Activated T-cell treated with anti-CD3 and anti-CD28 coated beads, Interleukin-2, amount 50 U/mL, for 24 hours (primary cell): ENCODE measurements at regions not wholly inside any gene's neighbourhood (a gene's known extent, or its start where the extent isn't known, plus 50 kb on each side); places are given as distances from the start of the nearest gene placed in this dataset.
"Not testable (repeated sequence)": the region's sequence is repeated elsewhere in the genome, so short reads cannot be mapped to it uniquely, and the experiment has no call there.

Experiments
- DNase-seq: peaks from one replicate; pipeline ENCODE4 v3.0.0-alpha.2; 2020
- H3K27ac Mint-ChIP-seq: 2 replicates; pipeline ENCODE4 v1.8.0; 2020; ENCODE audit warnings: mild to moderate bottlenecking, mixed read lengths
- H3K27me3 Mint-ChIP-seq: 2 replicates; pipeline ENCODE4 v1.8.0; 2020; ENCODE audit warnings: mixed read lengths
- H3K36me3 Mint-ChIP-seq: 2 replicates; pipeline ENCODE4 v1.8.0; 2020; ENCODE audit warnings: low read depth, mixed read lengths
- H3K4me1 Mint-ChIP-seq: 2 replicates; pipeline ENCODE4 v1.8.0; 2020; ENCODE audit warnings: low read depth, mixed read lengths
- H3K4me3 Mint-ChIP-seq: 2 replicates; pipeline ENCODE4 v1.8.0; 2020; ENCODE audit warnings: mild to moderate bottlenecking, moderate library complexity, mixed read lengths
- H3K9me3 Mint-ChIP-seq: 2 replicates; pipeline ENCODE4 v1.8.0; 2020; ENCODE audit warnings: mixed read lengths

DNA sequence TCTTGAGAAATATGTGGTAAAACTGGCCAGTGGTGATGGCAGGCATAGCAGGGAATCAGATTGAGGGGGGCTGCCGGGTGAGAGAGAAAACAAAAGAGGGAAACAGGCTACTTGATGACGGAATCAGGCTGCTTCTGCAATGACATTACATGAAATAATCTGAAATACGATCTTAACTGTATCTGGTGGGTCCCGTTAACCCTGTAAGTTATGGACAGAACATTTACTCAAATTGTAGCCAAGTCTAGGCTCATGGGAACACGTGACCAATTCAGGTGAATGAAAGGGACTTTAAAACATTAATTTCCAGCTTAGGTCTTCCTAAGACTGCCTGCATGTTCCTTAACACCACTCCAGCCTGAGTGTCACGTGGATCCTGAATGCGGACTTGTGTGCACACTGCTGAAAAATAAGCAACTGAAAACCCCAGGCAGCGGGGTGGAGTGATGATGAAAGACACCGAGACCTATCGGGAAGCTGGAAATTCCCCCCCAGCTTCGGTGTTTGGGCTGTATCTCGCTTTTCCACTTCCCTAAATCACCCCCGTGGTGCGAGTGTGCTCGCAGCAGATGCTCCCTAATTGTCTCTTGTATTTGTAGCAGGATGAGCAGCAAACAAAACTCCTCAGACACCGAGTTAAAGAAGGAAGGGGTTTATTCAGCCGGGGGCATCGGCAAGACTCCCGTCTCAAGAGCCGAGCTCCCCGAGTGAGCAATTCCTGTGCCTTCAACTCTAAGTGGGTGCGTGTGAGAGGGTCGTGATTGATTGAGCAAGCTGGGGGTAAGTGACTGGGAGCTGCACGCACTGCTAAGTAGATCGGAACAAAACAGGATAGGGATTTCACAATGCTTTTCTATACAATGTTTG lies 145.0 kb upstream of the GRK3 start:
- no peak for DNase-seq
- H3K27ac Mint-ChIP-seq: no peak overlapping the region
- H3K27me3 Mint-ChIP-seq: peaks cover 69% of the 10 kb centered on the region
- H3K4me3 Mint-ChIP-seq: peak overlapping the region; percentile 54
- H3K9me3 Mint-ChIP-seq: no peaks in the 10 kb centered on the region
- peaks cover 23% of the 10 kb centered on the region for H3K4me1 Mint-ChIP-seq
- H3K36me3 Mint-ChIP-seq: no peaks in the 10 kb centered on the region

DNA sequence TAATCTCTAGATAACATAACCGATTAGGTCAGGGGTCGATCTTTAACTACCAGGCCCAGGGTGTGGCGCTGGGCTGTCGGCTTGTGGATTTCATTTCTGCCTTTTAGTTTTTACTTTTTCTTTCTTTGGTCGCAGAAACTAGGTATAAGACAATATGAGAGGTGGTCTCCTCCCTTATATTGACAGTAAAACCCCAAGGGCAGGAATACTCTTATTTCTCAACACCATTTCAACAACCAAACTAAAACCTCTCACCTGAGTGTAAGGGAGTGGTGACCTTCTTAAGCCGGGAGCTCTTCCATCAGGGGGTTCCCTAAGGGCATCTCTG lies 144.4 kb upstream of the GRK3 start:
- H3K27ac Mint-ChIP-seq, H3K36me3 Mint-ChIP-seq, H3K9me3 Mint-ChIP-seq, DNase-seq: not testable (repeated sequence)
- Mint-ChIP-seq H3K4me1 (peaks cover 23% of the 10 kb centered on the region), H3K4me3 (peak overlapping the region; percentile 54), H3K27me3 (peaks cover 73% of the 10 kb centered on the region)

DNA sequence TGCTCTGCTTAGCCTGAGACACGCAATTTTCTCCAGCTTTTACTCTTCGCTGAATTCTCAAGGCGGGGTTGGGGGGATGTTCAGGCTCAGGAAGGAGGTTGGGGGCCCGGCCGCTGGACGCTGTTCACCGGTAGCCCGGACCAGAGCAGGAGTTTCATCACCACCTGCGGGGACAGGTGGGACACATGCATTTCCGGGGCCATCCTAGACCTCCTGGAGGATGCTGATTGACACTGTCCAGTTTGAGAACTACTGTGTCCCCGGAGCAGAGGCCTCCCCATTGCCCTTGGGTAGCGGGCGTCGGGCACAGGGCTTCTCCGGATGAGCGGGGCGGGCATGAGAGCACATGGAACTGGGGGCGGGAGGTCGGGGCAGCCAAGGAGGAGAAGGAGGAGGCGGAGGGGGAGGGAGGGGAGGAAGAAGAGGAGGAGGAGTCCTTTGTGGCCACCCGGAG lies 144.0 kb upstream of the GRK3 start:
- DNase-seq: no peak
- Mint-ChIP-seq H3K4me1 (peaks cover 23% of the 10 kb centered on the region), H3K27me3 (peaks cover 71% of the 10 kb centered on the region), H3K4me3 (peak overlapping the region; percentile 54), H3K9me3 (no peaks in the 10 kb centered on the region), H3K27ac (no peak overlapping the region), H3K36me3 (no peaks in the 10 kb centered on the region)

DNA sequence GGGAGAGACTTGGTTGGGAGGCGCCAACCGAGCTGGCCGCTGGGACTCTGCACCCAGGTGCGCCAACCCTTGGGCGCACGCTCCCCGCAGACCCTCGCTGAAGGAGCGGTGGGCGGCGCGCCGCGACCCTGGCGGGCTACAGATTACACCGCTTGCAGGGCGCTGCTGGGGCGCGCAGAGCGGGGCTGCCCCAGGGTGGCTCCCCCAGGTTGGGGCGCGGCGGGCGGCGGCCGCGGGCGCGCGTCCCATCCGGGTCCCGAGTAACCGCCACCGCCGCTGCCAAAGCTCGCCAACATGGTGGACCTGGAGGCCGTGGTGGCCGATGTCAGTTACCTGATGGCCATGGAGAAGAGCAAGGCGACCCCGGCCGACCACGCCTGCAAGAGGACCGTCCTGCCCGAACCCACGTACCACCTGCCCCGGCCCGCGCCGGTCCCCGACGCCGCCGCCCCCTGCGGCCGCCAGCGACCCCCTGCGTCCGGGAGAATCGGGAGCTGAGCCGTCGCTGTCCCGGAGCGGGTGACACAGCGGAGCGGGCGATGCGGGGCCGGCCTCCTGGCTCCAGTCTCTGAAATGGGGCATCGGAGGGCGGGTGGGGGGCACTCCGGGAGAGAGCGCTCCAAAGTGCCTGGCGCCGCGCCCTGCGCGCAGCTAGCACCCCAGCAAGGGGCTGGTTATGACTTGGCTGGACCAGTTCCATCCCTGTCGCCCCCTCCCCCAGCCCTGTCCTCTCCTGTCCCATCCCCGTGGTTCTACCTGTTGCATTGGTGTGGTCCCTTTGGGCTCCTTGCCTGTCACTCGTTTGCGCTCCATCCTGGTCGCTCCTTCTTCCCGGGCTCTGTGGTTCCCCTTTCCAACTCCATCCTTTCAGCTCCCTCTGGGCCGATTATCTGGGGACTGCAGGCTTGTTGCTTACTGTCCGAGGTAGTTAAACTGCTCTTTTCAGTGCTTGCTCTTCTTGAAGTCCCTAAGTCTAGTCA lies 143.3 kb upstream of the GRK3 start:
- H3K36me3 Mint-ChIP-seq: no peaks in the 10 kb centered on the region
- H3K4me1 Mint-ChIP-seq: peaks cover 23% of the 10 kb centered on the region
- no peak for DNase-seq
- no peaks in the 10 kb centered on the region for H3K9me3 Mint-ChIP-seq
- no peak overlapping the region for H3K27ac Mint-ChIP-seq
- H3K27me3 Mint-ChIP-seq: peaks cover 71% of the 10 kb centered on the region
- peak overlapping the region; percentile 57 for H3K4me3 Mint-ChIP-seq

DNA sequence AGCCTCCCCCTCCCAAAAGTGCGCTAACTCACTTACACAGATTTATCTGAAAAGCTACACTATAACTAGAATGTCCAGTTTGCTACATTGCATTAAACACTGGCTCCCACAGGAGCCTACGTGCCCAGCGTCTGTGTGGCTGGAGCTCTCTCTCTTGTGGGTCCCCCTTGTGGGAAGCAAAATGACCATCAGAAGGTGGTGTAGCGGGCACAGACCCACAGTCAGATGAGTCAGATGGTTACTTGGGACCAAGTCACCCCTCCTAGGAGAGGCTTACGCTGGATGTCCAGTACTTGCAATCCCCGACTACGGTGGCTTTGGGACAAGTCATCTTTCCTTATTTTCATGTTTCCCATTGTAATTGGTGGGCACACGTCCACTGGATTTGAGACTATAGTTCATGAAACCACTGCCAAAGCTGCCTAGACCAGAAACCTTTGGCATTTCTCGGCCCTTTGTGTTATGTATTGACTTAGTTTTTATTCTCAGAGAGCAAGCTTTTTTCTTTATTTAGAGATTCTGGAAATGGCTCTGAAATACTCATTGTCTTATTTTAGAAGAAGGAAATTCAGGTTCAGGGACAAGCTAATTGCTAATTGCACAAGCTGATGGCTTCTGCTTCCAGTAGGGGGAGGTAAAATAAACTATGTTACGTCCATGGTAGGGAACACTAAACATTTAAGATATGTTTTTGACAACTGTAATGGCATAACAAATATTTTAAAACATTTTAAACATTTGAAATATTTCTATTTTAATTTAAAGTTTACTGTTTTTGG lies 137.8 kb upstream of the GRK3 start:
- peaks cover 60% of the 10 kb centered on the region for H3K27me3 Mint-ChIP-seq
- not testable (repeated sequence) for H3K4me3 Mint-ChIP-seq, H3K4me1 Mint-ChIP-seq, H3K36me3 Mint-ChIP-seq, H3K9me3 Mint-ChIP-seq, H3K27ac Mint-ChIP-seq, DNase-seq

DNA sequence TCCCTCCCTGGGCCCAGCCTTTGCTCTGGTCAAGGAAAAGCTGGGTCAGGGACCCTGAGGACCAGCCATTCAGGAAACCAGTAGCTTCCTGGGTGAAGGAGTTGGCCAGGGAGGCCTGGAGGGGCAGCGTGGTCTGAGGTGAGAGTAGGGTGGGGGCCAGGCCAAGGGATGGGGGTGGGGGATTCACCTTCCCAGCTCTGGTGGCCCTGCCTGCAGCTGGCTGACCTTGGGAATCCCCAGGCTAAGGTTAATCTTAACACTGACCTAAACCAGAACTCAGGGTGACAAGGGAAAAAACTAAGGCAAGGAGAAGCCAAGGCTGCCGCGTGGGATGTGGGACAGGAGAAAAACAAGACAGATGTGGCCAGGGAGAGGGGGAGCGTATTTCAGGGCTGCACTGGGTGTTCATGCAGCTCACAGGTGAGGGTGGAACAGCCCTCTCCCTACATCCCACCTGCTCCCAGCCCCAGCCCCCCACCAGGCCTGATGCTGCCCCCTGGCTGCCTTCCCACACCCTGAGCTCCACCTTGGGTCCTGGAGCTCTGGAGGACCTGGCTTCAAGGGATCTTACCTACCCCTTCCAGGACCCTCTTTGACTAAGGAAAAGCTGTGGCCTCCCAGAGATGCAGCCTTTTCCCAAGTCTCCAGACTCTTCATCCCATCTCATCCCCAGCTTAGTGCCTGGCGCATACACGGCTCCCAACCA lies 132.7 kb upstream of the GRK3 start:
- not testable (repeated sequence) for H3K27ac Mint-ChIP-seq, H3K9me3 Mint-ChIP-seq, H3K36me3 Mint-ChIP-seq, H3K4me1 Mint-ChIP-seq, H3K4me3 Mint-ChIP-seq, DNase-seq
- H3K27me3 Mint-ChIP-seq: peaks cover 40% of the 10 kb centered on the region

DNA sequence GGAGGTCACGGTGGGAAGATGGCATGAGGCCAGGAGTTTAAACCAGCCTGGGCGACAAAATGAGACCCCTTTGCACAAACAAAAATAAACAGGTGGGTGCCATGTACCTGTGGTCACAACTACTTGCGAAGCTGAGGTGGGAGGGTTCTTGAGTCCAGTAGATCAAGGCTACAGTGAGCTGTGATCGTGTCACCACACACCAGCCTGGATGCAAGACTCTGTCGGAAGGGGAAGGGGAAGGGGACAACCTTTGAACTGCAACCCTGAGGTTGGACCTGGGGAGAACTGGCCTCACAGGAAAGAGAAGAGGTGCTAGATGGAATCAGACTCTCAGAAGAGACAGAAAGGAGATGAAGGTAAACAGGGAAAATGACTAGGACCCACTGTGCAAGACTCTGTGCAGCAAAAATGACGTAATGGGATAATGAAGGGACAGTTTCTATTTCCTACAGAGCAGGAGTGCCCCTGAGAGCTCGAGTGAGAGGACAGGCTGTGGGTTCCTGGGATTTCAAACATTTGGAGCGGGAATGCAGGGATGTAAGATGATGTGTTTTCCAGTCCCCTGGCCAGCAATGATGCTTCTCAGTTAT lies 131.0 kb upstream of the GRK3 start:
- H3K27ac Mint-ChIP-seq, H3K36me3 Mint-ChIP-seq, DNase-seq, H3K4me3 Mint-ChIP-seq, H3K4me1 Mint-ChIP-seq, H3K9me3 Mint-ChIP-seq: not testable (repeated sequence)
- H3K27me3 Mint-ChIP-seq: peaks cover 26% of the 10 kb centered on the region

DNA sequence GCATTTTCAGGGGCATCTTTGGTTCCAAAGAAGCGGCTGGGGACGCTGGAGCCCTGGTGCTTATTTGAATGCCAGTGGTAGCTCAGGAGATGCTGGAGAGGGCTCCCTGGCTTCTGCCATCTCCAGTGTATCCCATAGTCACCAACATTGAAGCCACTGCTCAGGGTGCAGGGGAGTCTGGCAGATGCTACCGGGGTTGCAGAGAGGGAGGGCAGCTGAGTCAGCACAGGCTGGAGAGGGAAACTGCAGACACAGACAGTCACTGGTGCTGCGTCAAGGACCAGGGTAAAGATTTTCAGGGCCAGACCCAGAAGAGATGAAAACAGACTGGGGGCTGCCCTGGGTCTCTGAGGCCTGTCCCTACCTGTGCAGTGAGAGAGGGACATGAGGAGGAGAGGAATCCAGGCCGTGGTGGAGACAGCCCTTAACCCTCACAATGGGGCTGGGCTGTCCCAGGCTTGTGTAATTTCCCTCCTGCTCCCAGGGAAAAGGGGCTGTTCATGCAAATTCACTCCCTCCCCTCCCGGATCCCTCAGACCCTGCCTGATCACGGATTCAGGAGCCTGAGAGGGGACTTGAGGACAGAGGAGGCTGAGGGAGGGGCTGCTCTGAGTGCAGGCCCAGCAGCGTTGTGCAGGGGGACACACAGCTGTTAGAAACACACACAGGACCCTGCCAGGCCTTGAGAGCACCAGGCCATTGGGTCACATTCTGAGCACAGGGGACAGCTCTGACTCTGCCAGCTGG lies 126.9 kb upstream of the GRK3 start:
- Mint-ChIP-seq H3K4me3 (no peak overlapping the region), H3K9me3 (no peaks in the 10 kb centered on the region), H3K4me1 (no peaks in the 10 kb centered on the region), H3K27me3 (peaks cover 17% of the 10 kb centered on the region), H3K27ac (no peak overlapping the region), H3K36me3 (no peaks in the 10 kb centered on the region)
- no peak for DNase-seq

DNA sequence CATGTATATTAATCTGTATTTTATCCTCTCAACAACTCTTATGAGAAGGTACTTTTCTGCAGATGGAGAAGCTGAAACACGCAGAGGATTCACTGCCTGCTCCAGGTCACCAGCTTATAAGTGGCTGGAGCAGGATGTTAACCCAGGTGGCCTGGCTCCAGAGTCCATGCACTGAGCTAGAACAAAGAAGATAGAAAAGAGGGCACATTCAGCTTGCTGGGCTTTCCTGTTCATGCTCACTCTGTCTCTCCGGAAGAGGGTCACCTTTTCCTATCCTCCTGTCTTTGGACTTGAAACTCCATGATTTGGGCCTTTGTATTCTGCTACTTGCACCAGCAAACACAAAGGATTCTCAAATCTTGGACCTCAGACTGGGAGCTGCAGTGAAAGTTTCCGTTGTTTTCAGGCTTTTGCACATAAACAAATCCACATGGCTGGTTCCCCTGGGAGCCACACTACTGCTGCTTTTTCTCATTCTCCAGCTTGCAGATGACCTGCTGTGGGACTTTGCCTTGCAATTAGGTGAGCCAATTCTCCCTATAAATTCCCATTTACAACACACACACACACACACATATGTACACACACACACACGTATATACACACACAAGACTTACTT lies 117.3 kb upstream of the GRK3 start:
- Mint-ChIP-seq H3K27ac (peak overlapping the region; percentile 24), H3K27me3 (no peaks in the 10 kb centered on the region), H3K4me3 (peak overlapping the region; percentile 97), H3K4me1 (peaks cover 32% of the 10 kb centered on the region), H3K36me3 (peaks cover 34% of the 10 kb centered on the region), H3K9me3 (no peaks in the 10 kb centered on the region)
- DNase-seq: no peak

DNA sequence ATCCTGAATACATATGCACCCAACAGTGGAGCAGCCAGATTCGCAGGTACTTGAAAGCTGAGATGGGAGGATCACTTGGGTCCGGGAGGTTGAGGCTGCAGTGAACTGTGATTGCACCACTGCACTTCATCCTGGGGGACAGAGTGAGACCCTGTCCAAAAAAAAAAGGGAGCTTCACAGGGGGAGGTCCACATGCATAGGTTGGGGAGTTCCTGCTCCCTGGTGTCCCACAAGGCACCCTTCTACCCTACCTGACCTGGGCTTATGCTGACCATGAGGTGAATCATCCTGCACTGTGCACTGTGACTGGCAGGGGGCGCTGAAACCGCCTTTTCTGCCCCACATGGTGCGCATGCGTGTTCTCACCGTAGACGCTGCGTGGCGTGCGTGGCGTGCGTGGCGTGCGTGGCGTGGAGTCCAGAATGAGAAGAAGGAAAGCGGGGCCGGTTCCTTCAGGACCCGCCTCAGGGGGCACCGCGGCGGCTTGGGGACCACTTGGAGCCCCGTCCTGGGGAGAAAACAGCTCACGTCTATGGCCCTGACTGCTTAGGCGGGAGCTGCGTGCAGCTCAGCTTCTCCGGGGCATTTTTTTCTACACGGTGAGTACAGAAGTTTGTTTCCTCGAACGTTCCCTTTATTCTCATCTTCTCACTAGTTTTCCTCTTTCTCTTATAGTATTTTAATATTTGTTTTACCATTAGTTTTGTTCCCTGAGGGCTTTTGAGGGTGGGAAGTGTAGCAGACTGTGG lies 116.6 kb upstream of the GRK3 start:
- H3K27ac Mint-ChIP-seq: peak overlapping the region; percentile 98
- H3K27me3 Mint-ChIP-seq: no peaks in the 10 kb centered on the region
- peak overlapping the region; percentile 97 for H3K4me3 Mint-ChIP-seq
- H3K9me3 Mint-ChIP-seq: no peaks in the 10 kb centered on the region
- peak; percentile 93 for DNase-seq
- peaks cover 41% of the 10 kb centered on the region for H3K36me3 Mint-ChIP-seq
- peaks cover 39% of the 10 kb centered on the region for H3K4me1 Mint-ChIP-seq

DNA sequence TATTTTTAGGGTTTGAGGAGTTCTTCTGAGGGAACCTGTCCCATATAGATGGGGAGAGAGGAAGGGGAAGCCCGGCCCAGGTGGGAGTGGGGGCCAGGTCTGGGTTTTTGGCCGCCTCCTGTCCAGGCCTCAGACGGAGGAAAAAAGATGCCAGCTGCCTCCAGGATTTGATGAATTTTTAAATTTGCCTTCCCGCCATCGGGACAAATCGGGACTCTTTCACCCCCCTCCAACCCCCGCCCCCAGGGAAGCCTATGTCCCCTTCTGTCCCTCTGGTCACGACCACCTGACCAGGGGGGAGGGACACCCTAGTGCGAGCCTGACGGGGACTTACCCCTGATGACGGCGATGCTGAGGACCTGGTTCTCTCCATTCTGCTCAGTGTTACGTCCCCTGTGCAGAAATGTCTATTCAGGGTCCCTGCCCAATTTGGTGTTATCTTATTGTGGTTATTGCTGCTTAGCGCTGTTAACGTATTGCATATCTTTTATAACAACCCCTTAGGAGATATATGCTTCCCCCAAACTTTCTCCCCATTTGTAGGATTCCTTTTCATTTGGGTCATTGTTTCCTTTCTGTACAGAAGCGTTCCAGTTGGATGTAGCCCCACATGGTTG lies 115.9 kb upstream of the GRK3 start:
- Mint-ChIP-seq H3K4me1 (peaks cover 41% of the 10 kb centered on the region), H3K9me3 (no peaks in the 10 kb centered on the region), H3K27ac (peak overlapping the region; percentile 98), H3K36me3 (peaks cover 43% of the 10 kb centered on the region), H3K4me3 (peak overlapping the region; percentile 97), H3K27me3 (no peaks in the 10 kb centered on the region)
- peak; percentile 34 for DNase-seq

DNA sequence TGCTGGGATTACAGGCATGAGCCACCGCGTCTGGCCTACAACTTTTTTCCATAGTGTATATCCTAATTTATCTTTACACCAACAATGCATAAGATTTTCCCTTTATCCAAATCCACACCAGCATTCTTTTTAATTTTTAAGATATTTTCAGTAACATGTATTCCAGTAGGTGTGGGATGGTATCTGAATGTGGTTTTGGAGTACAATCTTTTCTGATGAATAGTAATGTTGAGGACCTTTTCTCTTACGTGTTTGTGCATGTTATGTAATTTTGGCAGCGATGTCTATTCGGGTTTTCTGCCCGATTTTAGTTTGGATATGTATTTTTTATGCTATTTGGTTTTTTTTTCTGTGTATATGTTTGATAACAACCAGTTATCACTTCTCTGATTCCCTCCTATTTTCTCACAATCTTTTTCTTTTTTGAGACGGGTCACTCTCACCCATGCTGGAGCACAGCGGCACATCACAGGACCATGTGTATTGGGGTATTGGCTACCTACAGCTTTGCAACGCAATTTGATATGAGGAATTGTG lies 114.6 kb upstream of the GRK3 start:
- H3K27me3 Mint-ChIP-seq: no peaks in the 10 kb centered on the region
- H3K36me3 Mint-ChIP-seq: peaks cover 56% of the 10 kb centered on the region
- no peaks in the 10 kb centered on the region for H3K9me3 Mint-ChIP-seq
- H3K4me1 Mint-ChIP-seq: peaks cover 51% of the 10 kb centered on the region
- DNase-seq: no peak
- H3K4me3 Mint-ChIP-seq: peak overlapping the region; percentile 97
- H3K27ac Mint-ChIP-seq: peak overlapping the region; percentile 33
